Hematopoietic multipotent progenitor cell treated with erythropoietin and hydrocortisone succinate and interleukin-3 and kit ligand, for 15 days (in vitro differentiated cells): ENCODE measurements at regions not wholly inside any gene's neighbourhood (a gene's known extent, or its start where the extent isn't known, plus 50 kb on each side); places are given as distances from the start of the nearest gene placed in this dataset.
"Not testable (repeated sequence)": the region's sequence is repeated elsewhere in the genome, so short reads cannot be mapped to it uniquely, and the experiment has no call there.

Experiments
- DNase-seq: peaks from one replicate; pipeline ENCODE4 v3.0.0-alpha.2; 2015; ENCODE audit warnings: low spot score

- not testable (repeated sequence) for DNase-seq
These were observed 502.8 kb downstream of the TFAP2B start for GRCh38 chr6:51321477-51321876.

GRCh38 chr6:51322505-51322904 is 503.8 kb downstream of the TFAP2B start:
- no peak for DNase-seq

- DNase-seq = no peak
These were observed 504.4 kb downstream of the TFAP2B start for GRCh38 chr6:51323056-51323455.

GRCh38 chr6:51330971-51331370 is 512.3 kb downstream of the TFAP2B start:
- DNase-seq = no peak

GRCh38 chr6:51335543-51335942 is 516.9 kb downstream of the TFAP2B start:
- no peak for DNase-seq

GRCh38 chr6:51336185-51336584 is 517.5 kb downstream of the TFAP2B start:
- DNase-seq = no peak

- DNase-seq = no peak
These were observed 518.6 kb downstream of the TFAP2B start for GRCh38 chr6:51337277-51337676.

- DNase-seq = no peak
These were observed 520.4 kb downstream of the TFAP2B start for GRCh38 chr6:51339108-51339507.

GRCh38 chr6:51339728-51340127 is 521.1 kb downstream of the TFAP2B start:
- DNase-seq = no peak

GRCh38 chr6:51342393-51342792 is 523.7 kb downstream of the TFAP2B start:
- no peak for DNase-seq

GRCh38 chr6:51349857-51350256 is 531.2 kb downstream of the TFAP2B start:
- no peak for DNase-seq

GRCh38 chr6:51350308-51350904 is 531.7 kb downstream of the TFAP2B start:
- no peak for DNase-seq

GRCh38 chr6:51352506-51353029 is 533.9 kb downstream of the TFAP2B start:
- DNase-seq = no peak

- no peak for DNase-seq
These were observed 541.6 kb downstream of the TFAP2B start for GRCh38 chr6:51360287-51360686.

GRCh38 chr6:51365566-51365965 is 546.9 kb downstream of the TFAP2B start:
- DNase-seq = no peak

GRCh38 chr6:51369485-51369884 is 550.8 kb downstream of the TFAP2B start:
- no peak for DNase-seq

GRCh38 chr6:51382847-51383246 is 564.2 kb downstream of the TFAP2B start:
- no peak for DNase-seq

GRCh38 chr6:51384736-51385135 is 566.1 kb downstream of the TFAP2B start:
- no peak for DNase-seq

- no peak for DNase-seq
These were observed 567.7 kb downstream of the TFAP2B start for GRCh38 chr6:51386347-51386836.

- no peak for DNase-seq
These were observed 569.2 kb downstream of the TFAP2B start for GRCh38 chr6:51387907-51388306.

GRCh38 chr6:51394061-51394460 is 575.4 kb downstream of the TFAP2B start:
- no peak for DNase-seq

- DNase-seq = no peak
These were observed 577.9 kb downstream of the TFAP2B start for GRCh38 chr6:51396583-51396982.

- no peak for DNase-seq
These were observed 579.5 kb downstream of the TFAP2B start for GRCh38 chr6:51398064-51398705.

GRCh38 chr6:51398793-51399192 is 580.1 kb downstream of the TFAP2B start:
- no peak for DNase-seq
